Panc1 (cell line): ENCODE measurements at regions not wholly inside any gene's neighbourhood (a gene's known extent, or its start where the extent isn't known, plus 50 kb on each side); places are given as distances from the start of the nearest gene placed in this dataset.
A peak's percentile ranks its signal among the peaks of the same experiment; 100 is the strongest.

Experiments used
- ATAC-seq: fragments of 200-7000 bp; cut with Tn5 transposase; 2 replicates; pipeline ENCODE4 v1.9.1; 2020; ENCODE audit warnings: mild to moderate bottlenecking, moderate library complexity
- BruUV-seq: library from RNA; stranded (reverse); fragments of 400-500 nt; replicated peaks from 2 replicates; lab custom pipeline; 2021; lab: Mats Ljungman, UMichigan
- CTCF ChIA-PET: fragments of 300-600 bp; sonication (Branson Sonifier 250); formaldehyde crosslinking; loops from one replicate; lab custom pipeline; 2022; ENCODE audit warnings: antibody characterized with exemption; lab: Charles Lee
- POLR2A ChIA-PET: fragments of 300-600 bp; sonication (Branson Sonifier 250); formaldehyde crosslinking; loops from one replicate; lab custom pipeline; 2022; ENCODE audit warnings: antibody characterized with exemption; lab: Charles Lee
- DNase-seq: peaks from one replicate; pipeline ENCODE4 v3.0.0-alpha.2; 2010; ENCODE audit warnings: low read depth, low spot score
- H3K27ac ChIP-seq: 2 replicates; pipeline ENCODE4 v1.5.1; 2011; ENCODE audit warnings: mild to moderate bottlenecking, low read length, inconsistent platforms
- H3K27me3 ChIP-seq: fragments of 200-500 bp; sonication (Bioruptor generic); 2 replicates; pipeline ENCODE4 v1.6.0; 2014; ENCODE audit warnings: low read length, inconsistent platforms; ENCODE audit not compliant: control insufficient read depth, insufficient read depth
- H3K36me3 ChIP-seq: fragments of 200-500 bp; sonication (Bioruptor generic); 2 replicates; pipeline ENCODE4 v1.5.1; 2014; ENCODE audit warnings: inconsistent platforms, mild to moderate bottlenecking, low read length, moderate library complexity; ENCODE audit not compliant: control insufficient read depth, insufficient read depth
- H3K4me1 ChIP-seq: 2 replicates; pipeline ENCODE4 v1.5.1; 2011; ENCODE audit warnings: inconsistent platforms, mild to moderate bottlenecking, low read length, moderate library complexity; ENCODE audit not compliant: control insufficient read depth, insufficient read depth
- H3K4me3 ChIP-seq, 2 experiments: 2 replicates each; pipeline ENCODE4 v1.5.1; 2011 to 2012; ENCODE audit warnings: low read depth in 2 of 2, low read length in 2 of 2, mild to moderate bottlenecking in 2 of 2, inconsistent platforms in 1 of 2, moderate library complexity in 1 of 2
- H3K9me3 ChIP-seq: fragments of 200-500 bp; sonication (Bioruptor generic); 2 replicates; pipeline ENCODE4 v1.5.1; 2014; ENCODE audit warnings: low read depth, mild to moderate bottlenecking, inconsistent platforms, low read length, moderate library complexity; ENCODE audit not compliant: control insufficient read depth, insufficient read depth
- POLR2AphosphoS5 ChIP-seq: IDR thresholded peaks from 2 replicates; pipeline ENCODE4 v1.6.1; 2012; ENCODE audit warnings: mild to moderate bottlenecking, low read depth, low read length, moderate library complexity
- SIN3A ChIP-seq: IDR thresholded peaks from 2 replicates; pipeline ENCODE4 v1.6.1; 2012; ENCODE audit warnings: low read depth, mild to moderate bottlenecking, low read length, moderate library complexity, borderline replicate concordance; ENCODE audit not compliant: insufficient read depth
- TCF7L2 ChIP-seq: IDR thresholded peaks from 2 replicates; pipeline ENCODE4 v1.6.1; 2011; ENCODE audit warnings: mild to moderate bottlenecking, low read depth, low read length, inconsistent platforms
- in situ Hi-C: cut with HindIII; loops from 2 replicates; pipeline ENCODE4 v1.10.0; 2016; ENCODE audit warnings: low sequenced_read_pairs, low pct_unique_long_range_greater_than_20kb
- intact Hi-C: fragments of 100-400 bp; cut with micrococcal nuclease; formaldehyde crosslinking; loops from one replicate; pipeline ENCODE4 v1.10.0; 2022; ENCODE audit not compliant: unreplicated experiment
- TF ChIP-seq, protein P1 (sequence below), 2 experiments: IDR thresholded peaks; 2 replicates each; pipeline ENCODE4 v1.6.1; 2011 to 2012; ENCODE audit warnings: low read depth in 2 of 2, control low read depth in 1 of 2, low read length in 1 of 2, mild to moderate bottlenecking in 1 of 2, moderate library complexity in 1 of 2; ENCODE audit not compliant: insufficient read depth in 1 of 2
- TF ChIP-seq, protein P2 (sequence below): fragments of 450-650 bp; IDR thresholded peaks from 2 replicates; pipeline ENCODE4 v1.5.1; 2017; ENCODE audit warnings: mild to moderate bottlenecking

DNA sequence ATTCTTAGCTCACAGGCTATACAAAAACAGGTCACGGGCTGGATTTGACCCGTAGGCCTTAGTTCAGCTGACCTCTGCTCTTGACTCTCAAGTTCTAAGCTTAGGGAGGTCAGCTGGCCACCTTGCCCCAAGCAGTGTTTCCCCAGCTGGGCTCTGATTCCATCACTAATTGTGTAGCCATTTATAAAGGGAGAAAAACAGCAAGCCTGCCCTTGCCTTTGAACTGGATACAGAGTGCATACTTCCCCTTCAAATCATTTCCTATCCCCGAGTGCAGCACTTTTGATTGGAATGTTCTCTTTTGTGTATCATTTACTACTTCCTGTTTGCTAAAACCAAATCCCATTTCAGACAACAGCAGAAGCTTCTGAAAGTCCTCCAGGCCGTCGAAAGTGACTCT is 153.6 kb downstream of the KATNIP start:
- intact Hi-C loops: no loop called here
- CTCF ChIA-PET: no interaction called here
- DNase-seq: no peak

DNA sequence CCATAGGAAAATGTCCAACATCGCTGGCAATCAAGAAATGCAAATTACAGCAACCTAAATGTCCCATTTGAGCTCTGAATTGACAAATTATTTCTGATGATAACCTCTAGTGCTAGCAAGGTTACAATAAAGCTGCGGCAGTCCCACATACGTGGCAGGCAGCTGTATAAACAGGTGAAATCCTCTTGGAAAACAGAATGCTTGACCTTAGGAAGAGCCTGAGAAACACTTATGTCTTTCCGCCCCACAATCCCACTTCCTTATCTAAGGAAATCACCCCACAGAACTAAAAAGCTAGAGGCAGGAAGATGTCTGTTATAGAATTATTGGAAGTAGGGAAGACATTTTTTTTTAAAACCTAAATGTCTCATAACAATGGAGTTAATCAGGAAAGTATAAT is 154.3 kb downstream of the KATNIP start:
- intact Hi-C loops: no loop called here
- H3K4me3 ChIP-seq: no peak overlapping the region
- DNase-seq (no peak), ATAC-seq (no peak)
- H3K4me1 ChIP-seq: no peaks in the 10 kb centered on the region
- in situ Hi-C loops: no loop called here
- no peaks in the 10 kb centered on the region for H3K36me3 ChIP-seq
- TF ChIP-seq, protein P1, sequence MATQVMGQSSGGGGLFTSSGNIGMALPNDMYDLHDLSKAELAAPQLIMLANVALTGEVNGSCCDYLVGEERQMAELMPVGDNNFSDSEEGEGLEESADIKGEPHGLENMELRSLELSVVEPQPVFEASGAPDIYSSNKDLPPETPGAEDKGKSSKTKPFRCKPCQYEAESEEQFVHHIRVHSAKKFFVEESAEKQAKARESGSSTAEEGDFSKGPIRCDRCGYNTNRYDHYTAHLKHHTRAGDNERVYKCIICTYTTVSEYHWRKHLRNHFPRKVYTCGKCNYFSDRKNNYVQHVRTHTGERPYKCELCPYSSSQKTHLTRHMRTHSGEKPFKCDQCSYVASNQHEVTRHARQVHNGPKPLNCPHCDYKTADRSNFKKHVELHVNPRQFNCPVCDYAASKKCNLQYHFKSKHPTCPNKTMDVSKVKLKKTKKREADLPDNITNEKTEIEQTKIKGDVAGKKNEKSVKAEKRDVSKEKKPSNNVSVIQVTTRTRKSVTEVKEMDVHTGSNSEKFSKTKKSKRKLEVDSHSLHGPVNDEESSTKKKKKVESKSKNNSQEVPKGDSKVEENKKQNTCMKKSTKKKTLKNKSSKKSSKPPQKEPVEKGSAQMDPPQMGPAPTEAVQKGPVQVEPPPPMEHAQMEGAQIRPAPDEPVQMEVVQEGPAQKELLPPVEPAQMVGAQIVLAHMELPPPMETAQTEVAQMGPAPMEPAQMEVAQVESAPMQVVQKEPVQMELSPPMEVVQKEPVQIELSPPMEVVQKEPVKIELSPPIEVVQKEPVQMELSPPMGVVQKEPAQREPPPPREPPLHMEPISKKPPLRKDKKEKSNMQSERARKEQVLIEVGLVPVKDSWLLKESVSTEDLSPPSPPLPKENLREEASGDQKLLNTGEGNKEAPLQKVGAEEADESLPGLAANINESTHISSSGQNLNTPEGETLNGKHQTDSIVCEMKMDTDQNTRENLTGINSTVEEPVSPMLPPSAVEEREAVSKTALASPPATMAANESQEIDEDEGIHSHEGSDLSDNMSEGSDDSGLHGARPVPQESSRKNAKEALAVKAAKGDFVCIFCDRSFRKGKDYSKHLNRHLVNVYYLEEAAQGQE (IDR thresholded peaks at IDR 0.05; ENCODE audit: insufficient read depth in 1 of 2, low read depth in 2 of 2, low read length in 1 of 2): no peak
- TF ChIP-seq, protein P2, sequence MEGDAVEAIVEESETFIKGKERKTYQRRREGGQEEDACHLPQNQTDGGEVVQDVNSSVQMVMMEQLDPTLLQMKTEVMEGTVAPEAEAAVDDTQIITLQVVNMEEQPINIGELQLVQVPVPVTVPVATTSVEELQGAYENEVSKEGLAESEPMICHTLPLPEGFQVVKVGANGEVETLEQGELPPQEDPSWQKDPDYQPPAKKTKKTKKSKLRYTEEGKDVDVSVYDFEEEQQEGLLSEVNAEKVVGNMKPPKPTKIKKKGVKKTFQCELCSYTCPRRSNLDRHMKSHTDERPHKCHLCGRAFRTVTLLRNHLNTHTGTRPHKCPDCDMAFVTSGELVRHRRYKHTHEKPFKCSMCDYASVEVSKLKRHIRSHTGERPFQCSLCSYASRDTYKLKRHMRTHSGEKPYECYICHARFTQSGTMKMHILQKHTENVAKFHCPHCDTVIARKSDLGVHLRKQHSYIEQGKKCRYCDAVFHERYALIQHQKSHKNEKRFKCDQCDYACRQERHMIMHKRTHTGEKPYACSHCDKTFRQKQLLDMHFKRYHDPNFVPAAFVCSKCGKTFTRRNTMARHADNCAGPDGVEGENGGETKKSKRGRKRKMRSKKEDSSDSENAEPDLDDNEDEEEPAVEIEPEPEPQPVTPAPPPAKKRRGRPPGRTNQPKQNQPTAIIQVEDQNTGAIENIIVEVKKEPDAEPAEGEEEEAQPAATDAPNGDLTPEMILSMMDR: no peak
- TF ChIP-seq TCF7L2 (no peak), SIN3A (no peak), POLR2AphosphoS5 (no peak)
- H3K27me3 ChIP-seq: no peaks in the 10 kb centered on the region
- BruUV-seq: no TSS peak
- ChIA-PET CTCF (interaction anchor here (0.7 to 1.1 kb wide), 2 partner anchors 65 to 232 kb away, joined by 3 to 6 read pairs; no protein-coding TSS in a partner anchor), POLR2A (interaction anchor here (0.5 kb wide), 1 partner anchor 252 kb away, joined by 7 read pairs; no protein-coding TSS in a partner anchor)
- no peak overlapping the region for H3K27ac ChIP-seq
- no peaks in the 10 kb centered on the region for H3K9me3 ChIP-seq

More for the DNA sequence above, 153.6 kb downstream of the KATNIP start:
- H3K4me3 ChIP-seq: no peak overlapping the region
- no peak for TF ChIP-seq POLR2AphosphoS5
- TF ChIP-seq SIN3A: no peak
- TF ChIP-seq, protein P2: no peak
- TF ChIP-seq, protein P1 (IDR thresholded peaks at IDR 0.05; ENCODE audit: insufficient read depth in 1 of 2, low read depth in 2 of 2, low read length in 1 of 2): no peak
- peak; percentile 73; the same call in 1 of the 2 replicates for TF ChIP-seq TCF7L2
- no peaks in the 10 kb centered on the region for H3K9me3 ChIP-seq
- ATAC-seq: no peak; the same call in 1 of the 2 replicates
- H3K27me3 ChIP-seq: no peaks in the 10 kb centered on the region
- no TSS peak for BruUV-seq
- in situ Hi-C loops: no loop called here
- no peaks in the 10 kb centered on the region for H3K36me3 ChIP-seq
- POLR2A ChIA-PET: no interaction called here
- H3K27ac ChIP-seq: no peak overlapping the region
- H3K4me1 ChIP-seq: no peaks in the 10 kb centered on the region
